Activated CD8-positive, alpha-beta memory T cell treated with anti-CD3 and anti-CD28 coated beads for 48 hours (primary cell): ENCODE measurements at regions not wholly inside any gene's neighbourhood (a gene's known extent, or its start where the extent isn't known, plus 50 kb on each side); places are given as distances from the start of the nearest gene placed in this dataset.

Experiments used
- DNase-seq, 3 experiments: peaks; one replicate each; pipeline ENCODE4 v3.0.0-alpha.2; 2020; ENCODE audit warnings: low read depth in 2 of 3, low spot score in 2 of 3

- no peak for DNase-seq
Measured at GRCh38 chr13:33692531-33692930, 125.4 kb upstream of the RFC3 start.

- no peak for DNase-seq
Measured at GRCh38 chr13:33694546-33694945, 123.4 kb upstream of the RFC3 start.

GRCh38 chr13:33696530-33696929 is 121.4 kb upstream of the RFC3 start:
- DNase-seq, result no peak

- no peak for DNase-seq
Measured at GRCh38 chr13:33697926-33698325, 120.0 kb upstream of the RFC3 start.

- no peak for DNase-seq
Measured at GRCh38 chr13:33707449-33707848, 110.5 kb upstream of the RFC3 start.

- DNase-seq, result no peak
Measured at GRCh38 chr13:33710924-33711323, 107.0 kb upstream of the RFC3 start.

- DNase-seq, result no peak
Measured at GRCh38 chr13:33711436-33711835, 106.5 kb upstream of the RFC3 start.

- no peak for DNase-seq
Measured at GRCh38 chr13:33717775-33718174, 100.2 kb upstream of the RFC3 start.

- no peak for DNase-seq
Measured at GRCh38 chr13:33721724-33722123, 96.2 kb upstream of the RFC3 start.

GRCh38 chr13:33722216-33722915 is 95.6 kb upstream of the RFC3 start:
- no peak for DNase-seq

- no peak for DNase-seq
Measured at GRCh38 chr13:33723365-33723764, 94.6 kb upstream of the RFC3 start.

GRCh38 chr13:33723772-33724435 is 94.0 kb upstream of the RFC3 start:
- DNase-seq, result peak in 2 of 3 experiments; percentile 11 to 18

- DNase-seq, result no peak
Measured at GRCh38 chr13:33725340-33725739, 92.6 kb upstream of the RFC3 start.

GRCh38 chr13:33727297-33728083 is 90.5 kb upstream of the RFC3 start:
- DNase-seq, result no peak

- no peak for DNase-seq
Measured at GRCh38 chr13:33728271-33729037, 89.5 kb upstream of the RFC3 start.

- no peak for DNase-seq
Measured at GRCh38 chr13:33730147-33730546, 87.8 kb upstream of the RFC3 start.

GRCh38 chr13:33730619-33731018 is 87.3 kb upstream of the RFC3 start:
- no peak for DNase-seq

- no peak for DNase-seq
Measured at GRCh38 chr13:33735276-33735675, 82.7 kb upstream of the RFC3 start.

GRCh38 chr13:33739254-33739653 is 78.7 kb upstream of the RFC3 start:
- no peak for DNase-seq

GRCh38 chr13:33740134-33740538 is 77.8 kb upstream of the RFC3 start:
- DNase-seq, result no peak

GRCh38 chr13:33742321-33742720 is 75.6 kb upstream of the RFC3 start:
- no peak for DNase-seq
